IgD-negative memory B cell (primary cell): ENCODE measurements at regions not wholly inside any gene's neighbourhood (a gene's known extent, or its start where the extent isn't known, plus 50 kb on each side); places are given as distances from the start of the nearest gene placed in this dataset.
"Not testable (repeated sequence)": the region's sequence is repeated elsewhere in the genome, so short reads cannot be mapped to it uniquely, and the experiment has no call there.

Experiments
- H3K27ac Mint-ChIP-seq, 3 donors: one replicate each; pipeline ENCODE4 v1.8.0; 2020 to 2022; ENCODE audit warnings: mild to moderate bottlenecking in 3 of 3, mixed read lengths in 3 of 3, moderate library complexity in 1 of 3
- H3K27me3 Mint-ChIP-seq: one replicate; pipeline ENCODE4 v1.8.0; 2021; ENCODE audit warnings: mixed read lengths
- H3K36me3 Mint-ChIP-seq: one replicate; pipeline ENCODE4 v1.8.0; 2020; ENCODE audit warnings: mild to moderate bottlenecking, mixed read lengths
- H3K4me1 Mint-ChIP-seq, 3 donors: one replicate each; pipeline ENCODE4 v1.8.0; 2020 to 2022; ENCODE audit warnings: mixed read lengths in 3 of 3, mild to moderate bottlenecking in 1 of 3
- H3K4me3 Mint-ChIP-seq, 4 donors: one replicate each; pipeline ENCODE4 v1.8.0; 2020 to 2022; ENCODE audit warnings: mild to moderate bottlenecking in 4 of 4, mixed read lengths in 4 of 4, moderate library complexity in 3 of 4
- H3K9me3 Mint-ChIP-seq, 3 donors: one replicate each; pipeline ENCODE4 v1.8.0; 2020 to 2021; ENCODE audit warnings: mixed read lengths in 3 of 3, mild to moderate bottlenecking in 1 of 3

- Mint-ChIP-seq H3K36me3 (no peaks in the 10 kb centered on the region), H3K4me1 (no peaks in the 10 kb centered on the region), H3K27ac (no peak overlapping the region), H3K4me3 (no peak overlapping the region), H3K9me3 (peaks cover 0 to 2% (median 0%) of the 10 kb centered on the region in 3 donors), H3K27me3 (no peaks in the 10 kb centered on the region)
Measured at GRCh38 chr5:30197662-30198061, 995.8 kb upstream of the CDH6 start.

- H3K4me3 Mint-ChIP-seq: no peak overlapping the region
- no peak overlapping the region for H3K27ac Mint-ChIP-seq
- no peaks in the 10 kb centered on the region for H3K4me1 Mint-ChIP-seq
- no peaks in the 10 kb centered on the region for H3K36me3 Mint-ChIP-seq
- peaks cover 0 to 2% (median 0%) of the 10 kb centered on the region in 3 donors for H3K9me3 Mint-ChIP-seq
- no peaks in the 10 kb centered on the region for H3K27me3 Mint-ChIP-seq
Measured at GRCh38 chr5:30195036-30195435, 998.5 kb upstream of the CDH6 start.

GRCh38 chr5:30194595-30194994, 998.9 kb upstream of the CDH6 start:
- Mint-ChIP-seq H3K9me3 (peaks cover 0 to 2% (median 0%) of the 10 kb centered on the region in 3 donors), H3K4me1 (no peaks in the 10 kb centered on the region), H3K36me3 (no peaks in the 10 kb centered on the region), H3K4me3 (no peak overlapping the region), H3K27ac (no peak overlapping the region), H3K27me3 (no peaks in the 10 kb centered on the region)

DNA sequence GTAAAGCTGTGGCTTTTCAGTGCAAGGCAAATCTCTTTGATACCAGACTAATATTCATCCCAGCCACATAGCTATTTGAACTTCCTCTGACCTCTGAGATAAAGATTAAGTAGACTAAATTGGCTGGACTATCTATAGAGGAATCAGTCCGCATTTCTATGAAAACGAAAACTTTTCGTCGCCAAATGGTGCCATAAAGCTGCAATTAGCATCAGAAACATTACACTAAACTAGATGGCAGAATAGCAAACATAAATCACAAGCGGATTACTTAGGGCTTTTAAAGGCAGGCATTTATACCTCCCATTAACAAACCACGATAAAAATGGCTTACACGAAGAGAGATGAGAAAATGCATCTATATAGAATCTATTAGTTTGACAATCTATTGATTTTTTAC, 1009.7 kb upstream of the CDH6 start:
- Mint-ChIP-seq H3K27ac (no peak overlapping the region), H3K4me1 (no peaks in the 10 kb centered on the region), H3K27me3 (no peaks in the 10 kb centered on the region), H3K9me3 (peaks cover 0 to 9% (median 7%) of the 10 kb centered on the region in 3 donors), H3K4me3 (no peak overlapping the region), H3K36me3 (no peaks in the 10 kb centered on the region)

DNA sequence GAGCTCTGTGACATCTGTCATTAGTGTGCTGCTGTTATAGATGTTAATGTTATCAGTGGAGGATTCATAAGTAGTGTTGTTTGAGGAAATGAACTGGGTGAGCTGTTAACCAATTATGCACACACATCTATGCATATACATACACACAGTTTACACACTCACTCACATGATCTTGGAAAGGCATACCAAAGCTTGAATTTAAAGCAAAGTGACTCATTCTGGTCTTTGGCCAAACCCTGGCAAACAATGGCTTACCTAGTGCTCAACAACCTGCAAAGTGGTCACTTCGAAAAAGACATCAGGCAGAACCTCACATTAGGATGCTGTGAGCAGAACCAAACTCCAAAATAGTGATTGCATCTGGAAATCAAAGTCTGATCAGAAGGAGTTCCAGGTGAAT, 1037.3 kb upstream of the CDH6 start:
- no peaks in the 10 kb centered on the region for H3K27me3 Mint-ChIP-seq
- H3K4me1 Mint-ChIP-seq: no peaks in the 10 kb centered on the region
- H3K4me3 Mint-ChIP-seq: no peak overlapping the region
- no peaks in the 10 kb centered on the region for H3K36me3 Mint-ChIP-seq
- peaks cover 0 to 14% (median 6%) of the 10 kb centered on the region in 3 donors for H3K9me3 Mint-ChIP-seq
- no peak overlapping the region for H3K27ac Mint-ChIP-seq

DNA sequence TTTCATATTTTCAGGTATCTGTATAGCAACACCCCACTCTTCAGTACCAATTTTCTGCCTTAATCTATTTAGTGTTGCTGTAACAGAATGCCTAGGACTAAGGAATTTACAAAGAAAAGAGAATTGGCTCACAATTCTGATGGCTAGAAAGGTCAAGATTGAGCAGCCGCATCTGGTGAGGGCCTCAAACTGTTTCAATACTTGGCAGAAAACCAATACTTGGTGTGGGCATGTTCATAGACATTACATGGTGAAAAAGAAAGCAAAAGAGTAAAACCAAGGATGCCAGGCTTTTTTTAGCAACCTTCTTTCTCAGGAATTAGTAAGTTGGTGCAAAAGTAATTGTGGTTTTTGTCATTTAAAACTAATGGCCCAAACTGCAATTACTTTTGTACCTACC, 1041.1 kb upstream of the CDH6 start:
- H3K27me3 Mint-ChIP-seq: no peaks in the 10 kb centered on the region
- H3K36me3 Mint-ChIP-seq: no peaks in the 10 kb centered on the region
- H3K4me3 Mint-ChIP-seq: no peak overlapping the region
- H3K4me1 Mint-ChIP-seq: no peaks in the 10 kb centered on the region
- peaks cover 1 to 11% (median 6%) of the 10 kb centered on the region in 3 donors for H3K9me3 Mint-ChIP-seq
- H3K27ac Mint-ChIP-seq: no peak overlapping the region

GRCh38 chr5:30150231-30150630, 1043.3 kb upstream of the CDH6 start:
- Mint-ChIP-seq H3K36me3 (no peaks in the 10 kb centered on the region), H3K9me3 (peaks cover 1 to 15% (median 6%) of the 10 kb centered on the region in 3 donors), H3K27ac (no peak overlapping the region), H3K4me1 (no peaks in the 10 kb centered on the region), H3K27me3 (no peaks in the 10 kb centered on the region), H3K4me3 (no peak overlapping the region)

GRCh38 chr5:30149526-30149925, 1044.0 kb upstream of the CDH6 start:
- no peak overlapping the region for H3K27ac Mint-ChIP-seq
- no peak overlapping the region for H3K4me3 Mint-ChIP-seq
- no peaks in the 10 kb centered on the region for H3K27me3 Mint-ChIP-seq
- peaks cover 1 to 15% (median 6%) of the 10 kb centered on the region in 3 donors for H3K9me3 Mint-ChIP-seq
- no peaks in the 10 kb centered on the region for H3K4me1 Mint-ChIP-seq
- no peaks in the 10 kb centered on the region for H3K36me3 Mint-ChIP-seq

DNA sequence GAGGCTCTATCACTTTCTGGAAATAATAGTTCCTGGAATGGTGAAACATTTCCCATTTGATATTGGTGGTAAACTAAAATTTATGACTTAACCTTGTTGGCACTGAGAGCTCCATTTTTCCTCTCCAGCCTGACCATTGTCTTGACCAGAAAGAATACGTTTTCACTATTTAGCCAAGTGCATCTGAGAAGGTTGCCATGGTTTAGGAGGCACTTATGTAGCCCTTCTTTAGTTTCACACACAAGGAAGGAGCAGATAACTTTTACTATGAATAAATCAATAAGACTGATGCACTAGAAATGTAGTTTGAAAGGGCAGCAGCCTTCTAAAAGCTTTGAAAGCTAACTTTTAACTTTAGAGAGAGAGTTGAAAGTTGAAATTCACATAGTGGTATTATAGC, 1045.5 kb upstream of the CDH6 start:
- H3K9me3 Mint-ChIP-seq: peaks cover 4 to 23% (median 8%) of the 10 kb centered on the region in 3 donors
- no peak overlapping the region for H3K4me3 Mint-ChIP-seq
- H3K27ac Mint-ChIP-seq: no peak overlapping the region
- H3K36me3 Mint-ChIP-seq: no peaks in the 10 kb centered on the region
- H3K4me1 Mint-ChIP-seq: no peaks in the 10 kb centered on the region
- H3K27me3 Mint-ChIP-seq: no peaks in the 10 kb centered on the region

DNA sequence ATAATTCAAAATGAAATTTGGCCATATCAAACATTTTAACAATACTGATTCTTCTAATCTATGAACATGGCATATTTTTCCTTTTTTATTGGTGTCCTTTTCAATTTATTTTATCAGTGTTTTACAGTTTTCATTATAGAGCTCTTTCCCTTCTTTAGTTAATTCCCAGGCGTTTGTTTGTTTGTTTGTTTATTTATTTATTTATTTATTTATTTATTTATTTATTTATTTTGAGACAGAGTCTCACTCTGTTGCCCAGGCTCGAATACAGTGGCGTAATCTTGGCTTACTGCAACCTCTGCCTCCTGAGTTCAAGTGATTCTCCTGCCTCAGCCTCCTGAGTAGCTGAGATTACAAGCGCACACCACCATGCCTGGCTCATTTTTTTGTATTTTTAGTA, 1049.4 kb upstream of the CDH6 start:
- H3K36me3 Mint-ChIP-seq, H3K27me3 Mint-ChIP-seq, H3K27ac Mint-ChIP-seq, H3K4me1 Mint-ChIP-seq, H3K4me3 Mint-ChIP-seq: not testable (repeated sequence)
- peaks cover 2 to 16% (median 10%) of the 10 kb centered on the region in 3 donors for H3K9me3 Mint-ChIP-seq

GRCh38 chr5:30142432-30142831, 1051.1 kb upstream of the CDH6 start:
- no peak overlapping the region for H3K4me3 Mint-ChIP-seq
- peaks cover 2 to 16% (median 10%) of the 10 kb centered on the region in 3 donors for H3K9me3 Mint-ChIP-seq
- no peak overlapping the region for H3K27ac Mint-ChIP-seq
- H3K27me3 Mint-ChIP-seq: no peaks in the 10 kb centered on the region
- H3K4me1 Mint-ChIP-seq: no peaks in the 10 kb centered on the region
- H3K36me3 Mint-ChIP-seq: peaks cover 2% of the 10 kb centered on the region

DNA sequence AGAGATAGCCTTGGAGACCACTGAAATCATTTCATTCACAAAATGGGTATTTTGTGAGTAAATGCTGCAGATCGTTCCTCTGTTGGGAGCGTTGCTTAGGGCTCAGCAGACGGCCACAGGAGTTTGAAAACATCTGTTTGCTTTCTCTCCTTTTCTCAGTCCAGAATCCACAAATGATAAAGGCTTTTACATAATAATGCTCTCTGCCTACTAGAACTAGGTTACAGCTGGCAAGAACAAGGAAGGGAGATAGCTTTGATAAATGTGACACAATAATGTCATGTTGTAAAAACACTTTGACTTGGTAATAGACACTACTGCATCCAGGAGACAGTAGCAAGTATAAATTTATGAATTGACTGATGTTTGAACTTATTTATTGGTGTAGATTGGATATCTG, 1072.4 kb upstream of the CDH6 start:
- H3K27ac Mint-ChIP-seq: no peak overlapping the region
- no peaks in the 10 kb centered on the region for H3K36me3 Mint-ChIP-seq
- no peaks in the 10 kb centered on the region for H3K4me1 Mint-ChIP-seq
- H3K4me3 Mint-ChIP-seq: no peak overlapping the region
- peaks cover 1 to 16% (median 8%) of the 10 kb centered on the region in 3 donors for H3K9me3 Mint-ChIP-seq
- no peaks in the 10 kb centered on the region for H3K27me3 Mint-ChIP-seq

GRCh38 chr5:30117135-30117534, 1076.4 kb upstream of the CDH6 start:
- Mint-ChIP-seq H3K9me3 (peaks cover 1 to 13% (median 6%) of the 10 kb centered on the region in 3 donors), H3K27me3 (no peaks in the 10 kb centered on the region), H3K4me3 (no peak overlapping the region), H3K4me1 (no peaks in the 10 kb centered on the region), H3K36me3 (no peaks in the 10 kb centered on the region), H3K27ac (no peak overlapping the region)

GRCh38 chr5:30113542-30113941, 1079.9 kb upstream of the CDH6 start:
- Mint-ChIP-seq H3K9me3 (peaks cover 0 to 13% (median 4%) of the 10 kb centered on the region in 3 donors), H3K27me3 (no peaks in the 10 kb centered on the region), H3K27ac (no peak overlapping the region), H3K4me1 (no peaks in the 10 kb centered on the region), H3K36me3 (no peaks in the 10 kb centered on the region), H3K4me3 (no peak overlapping the region)

- Mint-ChIP-seq H3K4me3 (no peak overlapping the region), H3K9me3 (peaks cover 0 to 13% (median 3%) of the 10 kb centered on the region in 3 donors), H3K27ac (no peak overlapping the region), H3K27me3 (no peaks in the 10 kb centered on the region), H3K36me3 (no peaks in the 10 kb centered on the region), H3K4me1 (no peaks in the 10 kb centered on the region)
Measured at GRCh38 chr5:30112867-30113266, 1080.6 kb upstream of the CDH6 start.

GRCh38 chr5:30108051-30108450, 1085.4 kb upstream of the CDH6 start:
- H3K9me3 Mint-ChIP-seq: peaks cover 0 to 2% (median 1%) of the 10 kb centered on the region in 3 donors
- H3K4me3 Mint-ChIP-seq: no peak overlapping the region
- no peaks in the 10 kb centered on the region for H3K27me3 Mint-ChIP-seq
- no peak overlapping the region for H3K27ac Mint-ChIP-seq
- no peaks in the 10 kb centered on the region for H3K4me1 Mint-ChIP-seq
- H3K36me3 Mint-ChIP-seq: no peaks in the 10 kb centered on the region

DNA sequence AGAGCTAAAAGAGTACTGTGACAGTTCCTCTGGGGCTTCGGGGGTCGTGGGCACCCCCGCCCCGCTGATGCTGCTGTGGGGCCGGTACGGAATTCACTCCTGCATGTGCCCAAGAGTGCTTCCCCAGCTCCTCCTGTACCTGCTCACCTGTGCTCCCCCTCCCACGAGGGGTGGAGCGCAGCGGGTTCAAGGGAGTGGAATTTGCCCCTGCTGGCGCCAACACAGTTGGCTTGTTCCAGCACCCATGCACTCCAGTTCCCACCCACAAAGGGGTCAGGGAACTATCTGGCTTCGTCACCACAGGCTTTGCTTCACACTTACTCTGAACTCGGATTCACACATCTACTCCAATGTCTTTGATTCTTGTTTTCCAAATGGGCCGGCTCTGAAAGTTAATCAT, 1086.9 kb upstream of the CDH6 start:
- Mint-ChIP-seq H3K9me3 (peaks cover 0 to 2% (median 1%) of the 10 kb centered on the region in 3 donors), H3K4me1 (no peaks in the 10 kb centered on the region), H3K4me3 (no peak overlapping the region), H3K27me3 (no peaks in the 10 kb centered on the region), H3K36me3 (no peaks in the 10 kb centered on the region), H3K27ac (no peak overlapping the region)
